ENCODE measurements at regions not wholly inside any gene's neighbourhood (a gene's known extent, or its start where the extent isn't known, plus 50 kb on each side); places are given as distances from the start of the nearest gene placed in this dataset.

- no peak overlapping the region for H3K4me3 ChIP-seq
- H3K9me3 ChIP-seq (replicated peaks in 1 of 3), result no peaks in the 10 kb centered on the region
- WGBS, 4 donors, result 65 to 76% (median 71%) methylated on average over 5 of the region's 5 CpGs
- H3K36me3 ChIP-seq (replicated peaks in 1 of 2), result no peaks in the 10 kb centered on the region
- no peaks in the 10 kb centered on the region for H3K4me1 ChIP-seq (replicated peaks in 1 of 2)
- no peak for DNase-seq
- no peaks in the 10 kb centered on the region for H3K27me3 ChIP-seq
- intact Hi-C loops (cut with DNase I), result no loop called here
- TF ChIP-seq POLR2A (IDR thresholded peaks at IDR 0.05) (no peak), CTCF (IDR thresholded peaks at IDR 0.05) (no peak)
- H3K27ac ChIP-seq, result no peak overlapping the region
These were observed 203.8 kb upstream of the SIX2 start for GRCh38 chr2:45212953-45213635.

- TF ChIP-seq POLR2A (IDR thresholded peaks at IDR 0.05), result no peak
- no peak for TF ChIP-seq CTCF (IDR thresholded peaks at IDR 0.05)
These were observed 202.4 kb upstream of the SIX2 start for GRCh38 chr2:45211636-45212035.

DNA sequence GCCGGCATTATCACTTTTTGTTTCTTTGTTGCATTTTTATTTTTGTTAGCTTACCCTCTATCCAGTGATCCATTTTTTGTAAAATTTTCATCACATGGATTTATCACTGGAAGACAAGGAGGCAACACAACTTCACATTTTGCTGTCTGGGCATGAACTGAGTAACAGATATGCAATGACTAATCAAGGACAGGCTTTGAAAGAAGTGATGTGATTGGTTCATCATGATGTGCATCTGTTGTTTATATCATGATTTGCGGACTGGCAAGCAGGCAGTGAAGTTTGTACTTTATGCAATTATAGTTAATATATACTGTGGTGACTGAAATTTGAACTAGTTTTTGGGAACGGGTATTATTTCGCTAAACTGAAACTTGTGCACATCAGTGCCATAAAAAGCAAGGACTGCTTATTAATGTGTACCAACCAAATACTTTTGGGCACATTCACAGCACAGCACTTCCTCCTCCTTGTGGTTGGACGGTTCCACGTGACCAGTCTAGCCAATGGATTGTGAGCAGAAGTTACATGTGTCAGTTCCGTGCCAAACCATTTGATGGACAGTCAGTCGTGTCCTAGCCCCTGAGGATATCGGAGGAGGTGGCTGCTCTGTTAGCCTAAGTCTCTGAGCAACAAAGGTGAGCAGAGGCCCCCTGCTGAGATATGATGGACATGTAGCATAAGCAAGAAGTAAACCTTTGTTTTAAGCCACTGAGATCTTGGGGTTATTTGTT, 201.4 kb upstream of the SIX2 start:
- no peak for TF ChIP-seq POLR2A (IDR thresholded peaks at IDR 0.05)
- no peak for TF ChIP-seq CTCF (IDR thresholded peaks at IDR 0.05)

More at GRCh38 chr2:45211636-45212035, 202.4 kb upstream of the SIX2 start:
- 66 to 73% (median 69%) methylated on average over 3 of the region's 3 CpGs for WGBS, 4 donors
- Histone ChIP-seq H3K27ac (no peak overlapping the region), H3K36me3 (replicated peaks in 1 of 2) (no peaks in the 10 kb centered on the region), H3K4me3 (no peak overlapping the region), H3K4me1 (replicated peaks in 1 of 2) (no peaks in the 10 kb centered on the region), H3K27me3 (no peaks in the 10 kb centered on the region), H3K9me3 (replicated peaks in 1 of 3) (no peaks in the 10 kb centered on the region)
- intact Hi-C loops (cut with DNase I), result no loop called here
- DNase-seq, result no peak

GRCh38 chr2:45209875-45210274, 200.6 kb upstream of the SIX2 start:
- WGBS, 4 donors, result 85 to 100% (median 98%) methylated on average over 1 of the region's 1 CpG
- no peak for TF ChIP-seq CTCF (IDR thresholded peaks at IDR 0.05)
- no peak for TF ChIP-seq POLR2A (IDR thresholded peaks at IDR 0.05)
- Histone ChIP-seq H3K27me3 (no peaks in the 10 kb centered on the region), H3K4me3 (no peak overlapping the region), H3K36me3 (replicated peaks in 1 of 2) (no peaks in the 10 kb centered on the region), H3K9me3 (replicated peaks in 1 of 3) (no peaks in the 10 kb centered on the region), H3K4me1 (replicated peaks in 1 of 2) (no peaks in the 10 kb centered on the region), H3K27ac (no peak overlapping the region)
- intact Hi-C loops (cut with DNase I), result no loop called here
- DNase-seq, result no peak

More for the DNA sequence above, 201.4 kb upstream of the SIX2 start:
- no peak overlapping the region for H3K27ac ChIP-seq
- H3K4me1 ChIP-seq (replicated peaks in 1 of 2), result no peaks in the 10 kb centered on the region
- no peaks in the 10 kb centered on the region for H3K27me3 ChIP-seq
- no peaks in the 10 kb centered on the region for H3K9me3 ChIP-seq (replicated peaks in 1 of 3)
- 85 to 89% (median 87%) methylated on average over 9 of the region's 9 CpGs for WGBS, 4 donors
- intact Hi-C loops (cut with DNase I), result no loop called here
- no peak overlapping the region for H3K4me3 ChIP-seq
- no peak for DNase-seq
- no peaks in the 10 kb centered on the region for H3K36me3 ChIP-seq (replicated peaks in 1 of 2)
